HG03135 (cell line): ENCODE measurements at regions not wholly inside any gene's neighbourhood (a gene's known extent, or its start where the extent isn't known, plus 50 kb on each side); places are given as distances from the start of the nearest gene placed in this dataset.

ENCODE experiments used
- ATAC-seq: cut with Tn5 transposase; IDR thresholded peaks from one replicate; pipeline ENCODE4 v1.9.1; 2021; ENCODE audit warnings: mild to moderate bottlenecking, moderate library complexity; ENCODE audit not compliant: unreplicated experiment

DNA sequence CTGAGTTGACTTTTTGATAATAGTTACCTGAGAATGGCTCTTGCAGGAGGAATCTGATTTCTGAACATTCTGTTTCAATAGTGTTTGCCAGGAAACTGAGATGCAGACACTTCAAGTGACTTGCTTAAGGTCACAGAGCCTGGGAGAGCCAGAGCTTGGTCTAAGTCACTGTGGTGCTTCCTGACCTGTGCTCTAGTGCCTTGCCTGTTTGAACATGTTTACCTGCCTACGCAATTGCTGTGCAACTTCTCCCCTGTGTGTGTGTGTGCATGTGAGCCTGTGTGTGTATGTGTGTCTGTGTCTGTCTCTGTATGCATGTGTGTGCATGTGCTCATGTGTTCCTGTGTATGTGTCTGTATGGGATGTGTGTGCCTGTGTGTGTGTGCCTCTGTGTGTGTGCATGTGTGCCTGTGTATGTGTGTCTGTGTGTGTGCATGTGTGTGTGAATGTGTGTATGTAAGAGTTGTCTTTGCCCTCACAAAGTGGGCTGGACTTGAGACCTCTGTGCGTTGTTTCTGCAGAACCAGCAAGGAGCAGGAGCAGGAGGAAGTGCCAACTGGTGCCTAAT lies 185.8 kb downstream of the GADD45G start:
- no peak for ATAC-seq

DNA sequence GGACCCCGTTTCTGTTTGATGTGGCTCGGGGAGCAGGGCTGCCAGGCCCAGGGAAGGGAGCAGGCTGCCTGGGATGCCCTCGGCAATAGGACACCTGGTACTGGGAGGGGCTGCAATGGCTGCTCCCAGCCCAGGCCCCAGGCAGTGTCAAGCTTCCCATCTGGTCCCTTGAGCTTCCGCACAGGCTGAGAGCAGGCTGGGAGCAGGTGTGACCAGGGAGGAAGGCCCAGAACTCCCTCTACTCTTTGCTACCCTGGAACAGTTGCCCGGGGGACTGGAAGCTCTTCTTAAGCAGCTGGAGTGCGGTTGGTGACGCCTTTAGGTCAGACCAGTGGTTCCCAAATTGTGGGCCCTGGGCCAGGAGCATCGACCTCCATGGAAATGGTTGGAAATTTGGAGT lies 186.9 kb downstream of the GADD45G start:
- no peak for ATAC-seq

- no peak for ATAC-seq
These were observed 187.6 kb downstream of the GADD45G start for GRCh38 chr9:89792189-89793123.

DNA sequence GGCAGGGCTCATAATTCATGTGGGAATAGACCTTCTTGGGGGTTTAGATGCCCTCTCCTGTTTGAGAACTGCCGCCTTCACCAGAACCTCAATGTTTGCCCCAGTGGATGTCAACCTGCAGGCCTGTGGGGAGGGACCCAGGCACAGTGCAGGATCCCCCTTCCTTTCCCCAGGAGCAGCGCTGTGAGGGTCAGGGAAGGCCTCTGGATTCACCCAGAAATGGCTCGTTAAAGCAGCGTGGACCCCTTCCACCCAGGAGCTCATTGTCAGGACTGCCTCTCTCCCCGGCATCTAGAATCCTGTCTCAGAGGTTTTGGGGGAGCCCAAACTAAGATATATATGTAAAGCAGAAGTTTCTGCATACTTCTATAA lies 188.3 kb downstream of the GADD45G start:
- ATAC-seq, result no peak

DNA sequence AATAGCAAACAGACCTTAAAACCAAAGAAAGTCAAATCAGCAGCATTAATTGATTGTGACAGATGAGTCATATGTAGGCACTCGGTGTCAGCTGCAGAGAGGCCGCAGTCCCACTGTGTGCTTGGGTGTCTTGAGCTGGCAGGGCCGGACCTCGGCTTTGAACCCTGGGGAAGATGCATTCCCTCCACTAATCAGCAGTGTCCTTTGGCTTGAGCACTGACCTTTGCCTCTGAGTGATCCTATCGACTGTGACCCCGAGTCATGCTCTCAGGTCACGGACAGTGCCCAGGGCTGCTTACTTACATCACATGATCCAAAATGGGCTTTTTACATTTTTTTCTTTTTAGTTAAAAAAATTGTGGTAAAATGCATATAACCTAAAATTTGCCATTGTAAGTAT lies 188.7 kb downstream of the GADD45G start:
- no peak for ATAC-seq

DNA sequence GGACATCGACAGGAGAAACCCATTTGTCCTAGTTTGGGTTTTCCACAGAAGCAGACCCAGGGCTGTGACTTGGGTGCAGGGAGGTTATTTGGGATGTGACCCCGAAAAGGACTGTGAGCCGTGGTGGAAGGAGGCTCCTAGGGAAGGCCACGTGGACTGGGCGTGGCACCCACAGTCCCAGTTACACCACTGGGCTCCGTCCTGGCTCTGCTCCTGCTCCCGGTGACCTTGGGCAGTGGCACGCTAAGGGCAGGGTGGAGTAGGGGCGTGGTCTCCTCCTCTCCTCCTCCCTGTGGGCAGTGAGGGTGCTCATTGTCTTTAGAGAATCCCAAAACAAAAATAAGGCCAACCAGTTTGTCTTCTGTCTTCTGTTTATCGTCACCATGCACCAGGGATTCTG lies 190.1 kb downstream of the GADD45G start:
- ATAC-seq, result no peak

GRCh38 chr9:89795538-89796195 lies 190.9 kb downstream of the GADD45G start:
- no peak for ATAC-seq

- ATAC-seq, result no peak
These were observed 191.8 kb downstream of the GADD45G start for GRCh38 chr9:89796606-89797005.

DNA sequence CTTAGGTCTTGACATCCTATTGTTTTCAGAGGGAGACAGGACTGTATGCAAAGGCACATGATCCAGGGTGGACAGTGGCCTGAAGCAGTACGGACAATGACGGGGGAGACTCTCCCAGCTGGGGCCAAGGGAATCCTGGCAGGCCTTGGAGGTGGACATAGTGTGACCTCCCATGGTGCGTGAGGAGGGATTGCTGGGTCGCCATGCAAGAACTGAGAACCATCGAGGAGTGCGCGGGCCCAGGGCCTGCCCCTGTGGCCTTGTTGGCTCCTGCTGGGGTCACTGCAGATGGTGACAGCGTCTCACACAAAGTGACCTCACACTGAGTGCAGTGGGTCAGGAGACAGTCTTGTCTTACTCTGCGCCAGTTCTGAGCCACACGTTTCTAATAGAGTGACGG lies 192.4 kb downstream of the GADD45G start:
- ATAC-seq, result no peak

DNA sequence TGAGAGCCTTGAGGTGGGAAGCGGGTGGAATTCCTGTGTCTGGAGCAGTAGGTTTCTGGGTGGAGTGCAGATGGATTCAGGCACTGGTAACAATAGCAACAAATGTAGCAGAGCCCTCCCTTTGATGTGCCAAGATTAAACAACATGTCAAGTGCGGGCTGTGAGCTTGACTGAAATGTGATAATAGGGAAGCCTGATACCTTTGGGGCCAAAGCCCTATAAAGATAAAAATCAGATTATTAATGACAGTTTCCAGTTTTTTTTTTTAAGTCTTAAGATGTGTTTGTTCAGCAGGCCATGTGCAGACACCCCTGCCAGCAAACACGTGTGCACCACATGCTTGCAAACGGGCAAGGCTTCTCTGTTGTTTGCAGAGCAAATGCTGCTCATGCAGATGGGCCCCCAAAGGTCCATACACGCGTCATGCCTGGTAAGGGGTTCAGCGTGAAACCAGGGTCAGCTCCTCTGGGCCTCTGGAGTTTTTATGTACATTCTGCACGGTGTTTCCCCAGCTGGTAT lies 193.2 kb downstream of the GADD45G start:
- ATAC-seq, result no peak

DNA sequence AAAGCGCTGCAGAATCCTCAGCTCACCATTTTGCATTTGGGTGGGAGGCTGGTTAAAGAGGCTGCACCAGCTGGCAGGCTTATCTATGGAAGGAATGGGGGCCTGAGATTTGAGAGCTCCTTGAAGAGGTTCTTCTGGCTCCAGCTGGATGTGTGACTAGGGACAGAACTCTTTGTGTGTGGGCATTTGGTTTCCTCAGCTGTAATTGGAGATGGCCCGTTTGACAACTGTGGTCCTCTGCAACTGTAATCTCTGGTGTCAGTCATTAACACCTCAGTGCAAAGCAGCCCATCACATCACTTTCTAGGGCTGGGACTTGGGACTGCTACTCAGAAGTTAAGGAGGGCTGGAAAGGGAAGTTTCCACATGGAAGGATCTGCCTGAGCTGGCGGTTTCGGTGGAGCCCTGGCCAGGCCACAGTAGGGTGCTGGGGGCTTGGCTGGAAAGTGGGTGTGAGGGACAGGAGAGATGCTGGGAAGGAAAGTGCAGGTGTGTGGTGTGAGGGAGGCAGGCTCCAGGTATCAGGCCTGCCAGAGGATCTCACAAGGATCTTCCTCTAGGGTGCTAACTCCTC lies 193.8 kb downstream of the GADD45G start:
- no peak for ATAC-seq

- no peak for ATAC-seq
These were observed 194.4 kb downstream of the GADD45G start for GRCh38 chr9:89799221-89799620.

GRCh38 chr9:89799766-89800165 lies 195.0 kb downstream of the GADD45G start:
- ATAC-seq, result no peak

- ATAC-seq, result no peak
These were observed 196.5 kb downstream of the GADD45G start for GRCh38 chr9:89801341-89801740.

- no peak for ATAC-seq
These were observed 197.2 kb downstream of the GADD45G start for GRCh38 chr9:89801742-89802670.

- ATAC-seq, result no peak
These were observed 198.1 kb downstream of the GADD45G start for GRCh38 chr9:89802781-89803355.

GRCh38 chr9:89803403-89803802 lies 198.6 kb downstream of the GADD45G start:
- ATAC-seq, result no peak

- ATAC-seq, result no peak
These were observed 200.1 kb downstream of the GADD45G start for GRCh38 chr9:89804766-89805531.

- ATAC-seq, result no peak
These were observed 200.9 kb downstream of the GADD45G start for GRCh38 chr9:89805571-89806292.
